ENCODE measurements at regions not wholly inside any gene's neighbourhood (a gene's known extent, or its start where the extent isn't known, plus 50 kb on each side); places are given as distances from the start of the nearest gene placed in this dataset.

DNA sequence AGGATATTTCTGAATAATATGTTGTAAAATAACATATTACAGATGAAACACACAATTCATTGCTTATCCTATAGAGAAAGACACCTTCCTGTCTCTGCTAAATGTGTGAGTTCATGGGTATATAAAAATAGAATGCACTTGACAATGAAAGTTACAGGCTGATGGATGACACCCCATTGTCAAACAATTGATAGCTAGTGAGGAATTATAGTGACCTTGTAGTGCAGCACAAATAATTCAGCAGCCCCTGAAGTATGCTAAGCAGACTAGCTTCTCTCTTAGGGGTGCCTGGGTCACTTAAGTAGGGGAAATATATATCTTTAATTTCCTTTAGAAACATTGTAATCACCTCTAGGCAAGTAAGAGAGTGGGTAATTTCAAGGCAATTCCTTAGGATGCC, 826.2 kb downstream of the CDH8 start:
- H3K4me2 ChIP-seq = no peak overlapping the region
- H3K27ac ChIP-seq (ENCODE audit: low read depth) = no peak overlapping the region
- ATAC-seq = no peak
- Mint-ChIP-seq H3K4me3 (no peak overlapping the region), H3K36me3 (ENCODE audit: low read depth) (no peaks in the 10 kb centered on the region), H3K4me1 (no peaks in the 10 kb centered on the region), H3K27me3 (ENCODE audit: insufficient read depth, low read depth, poor library complexity) (no peaks in the 10 kb centered on the region), H3K27ac (no peak overlapping the region), H3K9me3 (no peaks in the 10 kb centered on the region)
- no peak for DNase-seq (ENCODE audit: low spot score)
- TF ChIP-seq EZH2phosphoT487 (IDR thresholded peaks at IDR 0.05; ENCODE audit: unreplicated experiment) (no peak), CREB1 (CRISPR knock-in tag; IDR thresholded peaks at IDR 0.05; ENCODE audit: low read depth) (no peak), ZNF331 (CRISPR knock-in tag; IDR thresholded peaks at IDR 0.05; ENCODE audit: low read depth) (no peak), CTCF (conservative IDR thresholded peaks at IDR 0.05; ENCODE audit: low read depth in 2 of 2) (no peak), NANOG (IDR thresholded peaks at IDR 0.05; ENCODE audit: borderline replicate concordance) (no peak), ZNF114 (CRISPR knock-in tag; IDR thresholded peaks at IDR 0.05) (no peak), JUNB (IDR thresholded peaks at IDR 0.05; ENCODE audit: unreplicated experiment) (no peak), STAT1 (IDR thresholded peaks at IDR 0.05; ENCODE audit: unreplicated experiment) (no peak), POLR2AphosphoS5 (IDR thresholded peaks at IDR 0.05; ENCODE audit: low read depth) (no peak), EZH2 (IDR thresholded peaks at IDR 0.05; ENCODE audit: low read depth, unreplicated experiment) (no peak)
- TF ChIP-seq, protein P1, sequence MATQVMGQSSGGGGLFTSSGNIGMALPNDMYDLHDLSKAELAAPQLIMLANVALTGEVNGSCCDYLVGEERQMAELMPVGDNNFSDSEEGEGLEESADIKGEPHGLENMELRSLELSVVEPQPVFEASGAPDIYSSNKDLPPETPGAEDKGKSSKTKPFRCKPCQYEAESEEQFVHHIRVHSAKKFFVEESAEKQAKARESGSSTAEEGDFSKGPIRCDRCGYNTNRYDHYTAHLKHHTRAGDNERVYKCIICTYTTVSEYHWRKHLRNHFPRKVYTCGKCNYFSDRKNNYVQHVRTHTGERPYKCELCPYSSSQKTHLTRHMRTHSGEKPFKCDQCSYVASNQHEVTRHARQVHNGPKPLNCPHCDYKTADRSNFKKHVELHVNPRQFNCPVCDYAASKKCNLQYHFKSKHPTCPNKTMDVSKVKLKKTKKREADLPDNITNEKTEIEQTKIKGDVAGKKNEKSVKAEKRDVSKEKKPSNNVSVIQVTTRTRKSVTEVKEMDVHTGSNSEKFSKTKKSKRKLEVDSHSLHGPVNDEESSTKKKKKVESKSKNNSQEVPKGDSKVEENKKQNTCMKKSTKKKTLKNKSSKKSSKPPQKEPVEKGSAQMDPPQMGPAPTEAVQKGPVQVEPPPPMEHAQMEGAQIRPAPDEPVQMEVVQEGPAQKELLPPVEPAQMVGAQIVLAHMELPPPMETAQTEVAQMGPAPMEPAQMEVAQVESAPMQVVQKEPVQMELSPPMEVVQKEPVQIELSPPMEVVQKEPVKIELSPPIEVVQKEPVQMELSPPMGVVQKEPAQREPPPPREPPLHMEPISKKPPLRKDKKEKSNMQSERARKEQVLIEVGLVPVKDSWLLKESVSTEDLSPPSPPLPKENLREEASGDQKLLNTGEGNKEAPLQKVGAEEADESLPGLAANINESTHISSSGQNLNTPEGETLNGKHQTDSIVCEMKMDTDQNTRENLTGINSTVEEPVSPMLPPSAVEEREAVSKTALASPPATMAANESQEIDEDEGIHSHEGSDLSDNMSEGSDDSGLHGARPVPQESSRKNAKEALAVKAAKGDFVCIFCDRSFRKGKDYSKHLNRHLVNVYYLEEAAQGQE (IDR thresholded peaks at IDR 0.05; ENCODE audit: unreplicated experiment) = no peak
- TF ChIP-seq, protein P2, sequence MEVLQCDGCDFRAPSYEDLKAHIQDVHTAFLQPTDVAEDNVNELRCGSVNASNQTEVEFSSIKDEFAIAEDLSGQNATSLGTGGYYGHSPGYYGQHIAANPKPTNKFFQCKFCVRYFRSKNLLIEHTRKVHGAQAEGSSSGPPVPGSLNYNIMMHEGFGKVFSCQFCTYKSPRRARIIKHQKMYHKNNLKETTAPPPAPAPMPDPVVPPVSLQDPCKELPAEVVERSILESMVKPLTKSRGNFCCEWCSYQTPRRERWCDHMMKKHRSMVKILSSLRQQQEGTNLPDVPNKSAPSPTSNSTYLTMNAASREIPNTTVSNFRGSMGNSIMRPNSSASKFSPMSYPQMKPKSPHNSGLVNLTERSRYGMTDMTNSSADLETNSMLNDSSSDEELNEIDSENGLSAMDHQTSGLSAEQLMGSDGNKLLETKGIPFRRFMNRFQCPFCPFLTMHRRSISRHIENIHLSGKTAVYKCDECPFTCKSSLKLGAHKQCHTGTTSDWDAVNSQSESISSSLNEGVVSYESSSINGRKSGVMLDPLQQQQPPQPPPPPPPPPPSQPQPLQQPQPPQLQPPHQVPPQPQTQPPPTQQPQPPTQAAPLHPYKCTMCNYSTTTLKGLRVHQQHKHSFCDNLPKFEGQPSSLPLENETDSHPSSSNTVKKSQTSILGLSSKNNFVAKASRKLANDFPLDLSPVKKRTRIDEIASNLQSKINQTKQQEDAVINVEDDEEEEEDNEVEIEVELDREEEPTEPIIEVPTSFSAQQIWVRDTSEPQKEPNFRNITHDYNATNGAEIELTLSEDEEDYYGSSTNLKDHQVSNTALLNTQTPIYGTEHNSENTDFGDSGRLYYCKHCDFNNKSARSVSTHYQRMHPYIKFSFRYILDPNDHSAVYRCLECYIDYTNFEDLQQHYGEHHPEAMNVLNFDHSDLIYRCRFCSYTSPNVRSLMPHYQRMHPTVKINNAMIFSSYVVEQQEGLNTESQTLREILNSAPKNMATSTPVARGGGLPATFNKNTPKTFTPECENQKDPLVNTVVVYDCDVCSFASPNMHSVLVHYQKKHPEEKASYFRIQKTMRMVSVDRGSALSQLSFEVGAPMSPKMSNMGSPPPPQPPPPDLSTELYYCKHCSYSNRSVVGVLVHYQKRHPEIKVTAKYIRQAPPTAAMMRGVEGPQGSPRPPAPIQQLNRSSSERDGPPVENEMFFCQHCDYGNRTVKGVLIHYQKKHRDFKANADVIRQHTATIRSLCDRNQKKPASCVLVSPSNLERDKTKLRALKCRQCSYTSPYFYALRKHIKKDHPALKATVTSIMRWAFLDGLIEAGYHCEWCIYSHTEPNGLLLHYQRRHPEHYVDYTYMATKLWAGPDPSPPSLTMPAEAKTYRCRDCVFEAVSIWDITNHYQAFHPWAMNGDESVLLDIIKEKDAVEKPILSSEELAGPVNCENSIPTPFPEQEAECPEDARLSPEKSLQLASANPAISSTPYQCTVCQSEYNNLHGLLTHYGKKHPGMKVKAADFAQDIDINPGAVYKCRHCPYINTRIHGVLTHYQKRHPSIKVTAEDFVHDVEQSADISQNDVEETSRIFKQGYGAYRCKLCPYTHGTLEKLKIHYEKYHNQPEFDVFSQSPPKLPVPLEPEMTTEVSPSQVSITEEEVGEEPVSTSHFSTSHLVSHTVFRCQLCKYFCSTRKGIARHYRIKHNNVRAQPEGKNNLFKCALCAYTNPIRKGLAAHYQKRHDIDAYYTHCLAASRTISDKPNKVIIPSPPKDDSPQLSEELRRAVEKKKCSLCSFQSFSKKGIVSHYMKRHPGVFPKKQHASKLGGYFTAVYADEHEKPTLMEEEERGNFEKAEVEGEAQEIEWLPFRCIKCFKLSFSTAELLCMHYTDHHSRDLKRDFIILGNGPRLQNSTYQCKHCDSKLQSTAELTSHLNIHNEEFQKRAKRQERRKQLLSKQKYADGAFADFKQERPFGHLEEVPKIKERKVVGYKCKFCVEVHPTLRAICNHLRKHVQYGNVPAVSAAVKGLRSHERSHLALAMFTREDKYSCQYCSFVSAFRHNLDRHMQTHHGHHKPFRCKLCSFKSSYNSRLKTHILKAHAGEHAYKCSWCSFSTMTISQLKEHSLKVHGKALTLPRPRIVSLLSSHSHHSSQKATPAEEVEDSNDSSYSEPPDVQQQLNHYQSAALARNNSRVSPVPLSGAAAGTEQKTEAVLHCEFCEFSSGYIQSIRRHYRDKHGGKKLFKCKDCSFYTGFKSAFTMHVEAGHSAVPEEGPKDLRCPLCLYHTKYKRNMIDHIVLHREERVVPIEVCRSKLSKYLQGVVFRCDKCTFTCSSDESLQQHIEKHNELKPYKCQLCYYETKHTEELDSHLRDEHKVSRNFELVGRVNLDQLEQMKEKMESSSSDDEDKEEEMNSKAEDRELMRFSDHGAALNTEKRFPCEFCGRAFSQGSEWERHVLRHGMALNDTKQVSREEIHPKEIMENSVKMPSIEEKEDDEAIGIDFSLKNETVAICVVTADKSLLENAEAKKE (CRISPR knock-in tag; IDR thresholded peaks at IDR 0.05) = no peak
- TF ChIP-seq, protein P3, sequence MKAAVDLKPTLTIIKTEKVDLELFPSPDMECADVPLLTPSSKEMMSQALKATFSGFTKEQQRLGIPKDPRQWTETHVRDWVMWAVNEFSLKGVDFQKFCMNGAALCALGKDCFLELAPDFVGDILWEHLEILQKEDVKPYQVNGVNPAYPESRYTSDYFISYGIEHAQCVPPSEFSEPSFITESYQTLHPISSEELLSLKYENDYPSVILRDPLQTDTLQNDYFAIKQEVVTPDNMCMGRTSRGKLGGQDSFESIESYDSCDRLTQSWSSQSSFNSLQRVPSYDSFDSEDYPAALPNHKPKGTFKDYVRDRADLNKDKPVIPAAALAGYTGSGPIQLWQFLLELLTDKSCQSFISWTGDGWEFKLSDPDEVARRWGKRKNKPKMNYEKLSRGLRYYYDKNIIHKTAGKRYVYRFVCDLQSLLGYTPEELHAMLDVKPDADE (IDR thresholded peaks at IDR 0.05) = no peak
- H2AFZ ChIP-seq = no peak overlapping the region
- no peaks in the 10 kb centered on the region for H3K4me1 ChIP-seq (ENCODE audit: insufficient read depth)
- no peaks in the 10 kb centered on the region for H3K36me3 ChIP-seq (ENCODE audit: insufficient read depth)
- no peaks in the 10 kb centered on the region for H3F3A ChIP-seq (replicated peaks; ENCODE audit: low read depth)
- no peaks in the 10 kb centered on the region for H3K9me2 ChIP-seq (ENCODE audit: insufficient read depth)
- H3K4me3 ChIP-seq = no peak overlapping the region
- H4K20me1 ChIP-seq (replicated peaks; ENCODE audit: insufficient read depth) = no peaks in the 10 kb centered on the region
- no peaks in the 10 kb centered on the region for H3K79me2 ChIP-seq (replicated peaks; ENCODE audit: insufficient read depth)
- no peaks in the 10 kb centered on the region for H3K27me3 ChIP-seq (ENCODE audit: insufficient read depth)
